GM10248 (cell line): ENCODE measurements at regions not wholly inside any gene's neighbourhood (a gene's known extent, or its start where the extent isn't known, plus 50 kb on each side); places are given as distances from the start of the nearest gene placed in this dataset.

Experiments used
- CTCF ChIA-PET: fragments of 300-600 bp; sonication (Branson Sonifier 250); formaldehyde crosslinking; extraction: SDS; loops from one replicate; lab custom pipeline; 2021; ENCODE audit warnings: antibody characterized with exemption; lab: Yijun Ruan, JAX
- POLR2A ChIA-PET: fragments of 350-650 bp; sonication (Branson Sonifier 250); formaldehyde crosslinking; extraction: SDS; loops from one replicate; lab custom pipeline; 2020; ENCODE audit warnings: antibody characterized with exemption; lab: Yijun Ruan, JAX
- DNase-seq: peaks from one replicate; pipeline ENCODE4 v3.0.0; 2012; ENCODE audit errors: extremely low spot score
- TF ChIP-seq, protein P1 (sequence below): IDR thresholded peaks from 2 replicates; pipeline ENCODE4 v1.5.1; 2012; ENCODE audit warnings: mild to moderate bottlenecking, low read depth; ENCODE audit errors: extremely low read depth, missing control alignments, control extremely low read depth

DNA sequence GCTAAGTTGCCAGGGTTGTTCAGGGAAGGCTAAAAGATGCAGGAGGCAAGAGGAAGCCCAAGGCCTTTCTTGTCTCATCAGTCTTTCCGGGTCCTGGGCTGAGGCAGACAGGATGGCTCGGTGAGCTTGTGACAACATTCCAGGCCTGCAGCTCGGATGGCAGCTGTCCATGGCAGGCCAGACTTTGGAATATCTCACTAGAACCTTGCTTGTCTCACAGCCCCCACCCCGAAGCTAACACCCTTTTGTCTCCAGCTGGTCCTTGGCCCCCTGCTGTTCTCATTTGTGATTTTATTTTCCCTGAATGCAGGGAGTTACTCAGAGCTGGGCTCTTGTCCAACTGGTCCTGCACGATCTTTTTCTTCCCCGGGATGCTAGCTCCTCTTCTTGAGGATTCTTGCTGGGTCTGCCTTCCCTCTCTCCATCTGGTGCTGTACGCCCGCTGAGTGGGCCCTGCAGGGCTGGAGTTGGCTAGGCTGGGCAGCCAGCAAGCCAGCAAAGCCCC lies 477.2 kb upstream of the CAMK1G start:
- DNase-seq, result no peak
- POLR2A ChIA-PET, result no interaction called here
- TF ChIP-seq, protein P1, sequence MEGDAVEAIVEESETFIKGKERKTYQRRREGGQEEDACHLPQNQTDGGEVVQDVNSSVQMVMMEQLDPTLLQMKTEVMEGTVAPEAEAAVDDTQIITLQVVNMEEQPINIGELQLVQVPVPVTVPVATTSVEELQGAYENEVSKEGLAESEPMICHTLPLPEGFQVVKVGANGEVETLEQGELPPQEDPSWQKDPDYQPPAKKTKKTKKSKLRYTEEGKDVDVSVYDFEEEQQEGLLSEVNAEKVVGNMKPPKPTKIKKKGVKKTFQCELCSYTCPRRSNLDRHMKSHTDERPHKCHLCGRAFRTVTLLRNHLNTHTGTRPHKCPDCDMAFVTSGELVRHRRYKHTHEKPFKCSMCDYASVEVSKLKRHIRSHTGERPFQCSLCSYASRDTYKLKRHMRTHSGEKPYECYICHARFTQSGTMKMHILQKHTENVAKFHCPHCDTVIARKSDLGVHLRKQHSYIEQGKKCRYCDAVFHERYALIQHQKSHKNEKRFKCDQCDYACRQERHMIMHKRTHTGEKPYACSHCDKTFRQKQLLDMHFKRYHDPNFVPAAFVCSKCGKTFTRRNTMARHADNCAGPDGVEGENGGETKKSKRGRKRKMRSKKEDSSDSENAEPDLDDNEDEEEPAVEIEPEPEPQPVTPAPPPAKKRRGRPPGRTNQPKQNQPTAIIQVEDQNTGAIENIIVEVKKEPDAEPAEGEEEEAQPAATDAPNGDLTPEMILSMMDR, result no peak
- CTCF ChIA-PET, result interaction anchor here (0.6 to 1.4 kb wide), 4 partner anchors 12 to 44 kb away, joined by 3 read pairs; no protein-coding TSS in a partner anchor

DNA sequence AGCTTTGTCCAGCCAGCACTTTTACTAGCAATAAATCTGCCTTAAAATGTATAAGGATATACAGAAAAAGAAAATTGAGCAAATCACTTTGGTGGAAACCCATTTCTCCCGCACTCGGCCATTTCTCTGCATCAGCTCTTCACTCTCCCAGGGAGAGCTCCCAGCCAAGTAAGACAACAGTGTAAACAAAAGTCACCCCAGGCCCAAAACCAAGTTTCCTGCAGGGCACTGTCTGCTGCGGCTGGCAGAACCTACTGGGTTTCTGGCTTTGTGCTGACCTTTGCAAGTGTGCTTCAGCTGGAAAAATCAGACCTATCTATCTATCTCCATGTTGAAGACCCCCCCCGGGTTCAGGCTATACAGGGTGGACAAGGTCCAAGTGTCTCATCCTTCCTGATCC lies 476.7 kb upstream of the CAMK1G start:
- ChIA-PET CTCF (interaction anchor here (0.6 to 1.4 kb wide), 3 partner anchors 13 to 44 kb away, joined by 3 read pairs; no protein-coding TSS in a partner anchor), POLR2A (no interaction called here)
- no peak for DNase-seq
- TF ChIP-seq, protein P1, result no peak

DNA sequence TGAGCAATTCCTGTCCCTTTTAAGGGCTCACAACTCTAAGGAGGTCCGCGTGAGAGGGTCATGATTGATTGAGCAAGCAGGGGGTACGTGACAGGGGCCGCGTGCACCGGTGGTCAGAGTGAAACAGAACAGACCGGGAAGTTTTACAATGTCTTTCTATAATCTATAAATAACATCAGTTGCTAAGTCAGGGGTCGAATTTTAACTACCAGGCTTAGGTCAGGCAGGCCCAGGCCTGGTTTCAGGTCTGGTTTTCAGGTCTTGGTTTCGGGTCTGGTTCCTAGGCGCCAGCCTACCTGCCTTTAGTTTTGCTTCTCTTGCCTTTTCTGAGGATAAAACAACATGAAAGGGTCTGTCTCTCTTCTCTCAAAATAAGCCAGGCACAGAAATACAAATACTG lies 476.0 kb upstream of the CAMK1G start:
- POLR2A ChIA-PET, result no interaction called here
- TF ChIP-seq, protein P1, result no peak

DNA sequence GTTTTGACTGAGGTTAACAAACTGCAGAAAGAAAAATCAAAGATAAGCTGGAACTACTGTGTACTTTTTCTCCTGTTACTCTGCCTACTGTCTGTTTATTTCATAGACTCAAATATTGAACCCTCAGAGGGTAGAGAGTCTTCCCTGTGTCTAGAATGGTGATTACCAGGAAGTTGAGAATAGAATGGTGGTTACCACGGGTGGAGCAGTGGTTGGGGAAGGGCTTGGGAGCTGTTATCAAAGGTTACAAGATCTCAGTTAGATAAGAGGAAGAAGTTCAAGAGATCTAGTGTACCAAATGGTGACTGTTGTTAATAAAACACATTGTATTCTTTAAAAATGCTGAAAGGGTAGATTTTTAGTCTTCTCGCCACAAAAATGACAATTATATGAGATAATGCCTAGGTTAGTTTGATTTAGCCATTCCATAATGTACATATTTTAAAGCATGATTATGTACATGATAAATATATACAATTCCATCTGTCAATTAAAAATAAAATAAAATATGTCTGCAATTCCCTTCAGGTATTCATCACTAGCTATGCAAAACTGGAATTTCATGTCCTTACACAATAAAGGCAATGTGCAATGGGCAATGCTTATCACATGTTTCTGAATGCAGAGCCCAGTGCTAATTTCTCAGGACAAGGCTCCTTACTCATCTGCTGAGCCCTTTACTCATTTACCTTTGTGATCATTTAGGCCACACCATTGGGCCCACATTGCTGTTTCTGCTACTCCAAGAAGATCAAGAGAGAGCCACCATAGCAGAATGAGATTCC lies 474.3 kb upstream of the CAMK1G start:
- TF ChIP-seq, protein P1, result no peak
- ChIA-PET CTCF (interaction anchor here (0.6 to 1.7 kb wide), 4 partner anchors 8 to 14 kb away, joined by 3 to 4 read pairs (median 3); no protein-coding TSS in a partner anchor), POLR2A (no interaction called here)
- DNase-seq, result no peak

More for the DNA sequence above, 476.0 kb upstream of the CAMK1G start:
- CTCF ChIA-PET, result no interaction called here
- no peak for DNase-seq

DNA sequence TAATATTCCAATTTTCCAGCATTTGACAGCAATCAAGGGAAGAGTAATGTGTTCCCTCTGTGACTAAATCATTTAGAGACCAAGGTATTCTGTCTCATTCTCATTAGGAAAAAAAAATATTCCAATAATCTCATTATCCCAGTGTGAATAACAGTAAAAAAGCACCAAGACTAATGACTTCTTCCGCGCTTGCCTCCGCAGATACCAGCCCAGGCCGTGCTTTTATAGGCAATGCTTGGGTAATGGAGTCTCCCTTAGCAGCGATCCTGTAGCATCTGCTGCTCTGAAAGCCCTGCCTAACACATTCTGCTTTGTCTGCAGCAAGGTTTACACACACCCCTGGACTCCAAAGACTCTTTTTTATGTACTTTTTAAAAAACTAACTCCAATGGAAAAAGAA lies 470.0 kb upstream of the CAMK1G start:
- ChIA-PET CTCF (interaction anchor here (0.8 to 1.1 kb wide), 2 partner anchors 9 to 10 kb away, joined by 3 read pairs; no protein-coding TSS in a partner anchor), POLR2A (no interaction called here)
- TF ChIP-seq, protein P1, result no peak
- no peak for DNase-seq

DNA sequence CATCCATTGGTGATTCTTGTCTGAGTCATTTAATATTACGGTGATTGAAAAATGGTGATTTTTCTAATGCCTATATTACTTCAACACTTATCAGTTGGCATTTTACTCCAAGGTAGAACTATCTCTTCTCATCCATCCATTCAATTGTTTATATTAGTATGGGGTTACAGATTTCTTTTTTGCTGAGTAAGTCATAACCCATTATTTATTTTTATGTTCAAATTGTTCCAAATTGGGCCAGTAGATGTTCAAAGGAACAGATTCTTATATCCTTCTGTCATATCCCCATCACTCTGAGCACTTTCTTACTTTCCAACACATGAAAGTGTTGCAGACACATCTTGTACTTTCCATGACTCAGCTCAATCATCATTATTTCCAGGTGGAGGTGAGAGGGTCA lies 466.8 kb upstream of the CAMK1G start:
- ChIA-PET CTCF (no interaction called here), POLR2A (no interaction called here)
- no peak for DNase-seq
- TF ChIP-seq, protein P1, result no peak
